ENCODE measurements at regions not wholly inside any gene's neighbourhood (a gene's known extent, or its start where the extent isn't known, plus 50 kb on each side); places are given as distances from the start of the nearest gene placed in this dataset.

DNA sequence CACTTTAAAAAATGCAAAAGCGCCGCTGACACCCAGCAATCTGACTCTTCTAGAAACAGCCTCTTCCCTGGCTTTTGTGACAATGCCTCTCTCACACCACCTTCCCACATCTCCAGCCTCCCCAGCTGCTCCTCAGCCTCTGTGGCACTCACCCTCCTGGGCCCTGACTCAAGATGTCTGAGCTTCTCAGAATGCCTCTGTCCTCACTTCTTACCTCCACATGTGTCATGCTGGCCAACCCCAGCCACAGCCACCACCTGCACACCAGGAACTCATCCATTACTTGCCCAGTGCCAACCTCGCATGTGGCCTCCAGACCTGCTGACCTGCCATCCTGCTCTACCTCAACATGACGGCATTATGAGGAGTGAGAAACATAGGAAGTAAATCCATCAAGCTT, 249.8 kb upstream of the RAB6C start:
- Histone ChIP-seq H3K4me1 (ENCODE audit: control insufficient read depth, insufficient read depth, low read length, poor library complexity, severe bottlenecking) (no peaks in the 10 kb centered on the region), H3K27ac (ENCODE audit: insufficient read depth, low read length, poor library complexity, severe bottlenecking) (no peak overlapping the region), H3K4me3 (ENCODE audit: low read depth, low read length) (no peak overlapping the region), H3K9me3 (ENCODE audit: control insufficient read depth in 2 of 2, low read length in 2 of 2) (no peaks in the 10 kb centered on the region), H3K36me3 (ENCODE audit: control insufficient read depth, insufficient read depth, low read length) (no peaks in the 10 kb centered on the region), H3K27me3 (ENCODE audit: control insufficient read depth, insufficient read depth, low read length) (no peaks in the 10 kb centered on the region)
- Mint-ChIP-seq H3K27me3 (no peaks in the 10 kb centered on the region), H3K4me3 (no peak overlapping the region), H3K9me3 (peaks cover 0 to 2% (median 0%) of the 10 kb centered on the region in 7 donors), H3K27ac (no peak overlapping the region), H3K4me1 (no peaks in the 10 kb centered on the region), H3K36me3 (no peaks in the 10 kb centered on the region)
- no peak for DNase-seq
- ATAC-seq (ENCODE audit: low read depth in 2 of 2), result no peak

DNA sequence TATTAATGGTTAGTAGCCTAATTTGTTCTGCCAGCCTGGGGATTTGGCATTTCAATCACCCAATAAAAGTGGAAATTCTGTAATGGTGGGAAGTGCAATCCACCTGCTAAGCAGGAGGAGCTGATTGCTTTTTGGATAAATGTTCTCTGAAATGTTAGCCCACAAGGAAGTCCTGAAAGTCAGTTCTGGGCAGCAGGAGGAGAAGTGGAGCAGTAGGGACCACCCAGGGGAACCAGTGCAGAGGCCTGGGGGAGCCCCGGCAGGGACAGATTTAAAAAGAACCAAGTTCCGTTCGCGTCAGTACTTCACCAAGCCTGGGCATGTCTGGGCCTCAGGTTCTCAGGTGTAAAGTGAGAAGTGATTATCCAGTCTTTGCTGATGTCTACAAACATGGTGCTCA, 248.5 kb upstream of the RAB6C start:
- Histone ChIP-seq H3K36me3 (ENCODE audit: control insufficient read depth, insufficient read depth, low read length) (no peaks in the 10 kb centered on the region), H3K27me3 (ENCODE audit: control insufficient read depth, insufficient read depth, low read length) (no peaks in the 10 kb centered on the region), H3K4me1 (ENCODE audit: control insufficient read depth, insufficient read depth, low read length, poor library complexity, severe bottlenecking) (no peaks in the 10 kb centered on the region), H3K9me3 (ENCODE audit: control insufficient read depth in 2 of 2, low read length in 2 of 2) (no peaks in the 10 kb centered on the region), H3K27ac (ENCODE audit: insufficient read depth, low read length, poor library complexity, severe bottlenecking) (no peak overlapping the region), H3K4me3 (ENCODE audit: low read depth, low read length) (no peak overlapping the region)
- no peaks in the 10 kb centered on the region for H3K4me1 Mint-ChIP-seq
- H3K27ac Mint-ChIP-seq, result no peak overlapping the region
- no peak overlapping the region for H3K4me3 Mint-ChIP-seq
- no peaks in the 10 kb centered on the region for H3K36me3 Mint-ChIP-seq
- H3K27me3 Mint-ChIP-seq, result no peaks in the 10 kb centered on the region
- H3K9me3 Mint-ChIP-seq, result peaks cover 0 to 2% (median 0%) of the 10 kb centered on the region in 7 donors
- ATAC-seq (ENCODE audit: low read depth in 2 of 2) (no peak), DNase-seq (no peak)

DNA sequence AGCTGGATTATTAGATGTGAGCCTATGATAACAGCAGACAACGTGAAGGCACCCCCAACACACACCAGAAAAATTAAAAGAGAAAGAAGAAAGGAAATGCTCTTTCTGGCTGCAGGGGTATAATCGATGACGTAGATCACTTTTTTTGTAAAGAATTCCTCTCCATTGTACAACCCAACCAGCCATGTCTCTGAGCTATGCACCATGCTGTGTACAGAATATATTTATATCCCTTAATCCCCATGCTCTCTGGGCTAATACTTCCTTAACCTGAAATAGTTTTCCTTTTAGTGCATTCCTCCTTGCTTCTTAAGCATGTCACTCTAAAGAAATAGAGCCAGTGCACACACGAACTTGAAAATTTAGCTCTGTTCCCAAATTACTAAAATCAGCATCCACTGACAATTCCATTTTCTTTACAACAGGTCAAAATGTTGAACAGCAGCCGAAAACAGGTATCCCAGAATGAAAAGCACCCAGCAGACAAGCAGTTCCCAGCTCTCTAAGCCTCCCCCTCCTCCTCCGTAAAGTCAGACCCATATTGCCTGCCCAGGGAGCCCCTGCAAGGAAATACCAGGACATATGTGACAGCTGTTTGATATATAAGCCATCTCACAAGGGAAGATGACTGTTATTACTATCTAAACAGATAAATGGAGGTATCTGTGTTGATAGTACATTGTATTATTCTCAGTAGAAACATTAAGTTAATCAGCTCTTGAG, 247.4 kb upstream of the RAB6C start:
- no peak overlapping the region for H3K4me3 Mint-ChIP-seq

DNA sequence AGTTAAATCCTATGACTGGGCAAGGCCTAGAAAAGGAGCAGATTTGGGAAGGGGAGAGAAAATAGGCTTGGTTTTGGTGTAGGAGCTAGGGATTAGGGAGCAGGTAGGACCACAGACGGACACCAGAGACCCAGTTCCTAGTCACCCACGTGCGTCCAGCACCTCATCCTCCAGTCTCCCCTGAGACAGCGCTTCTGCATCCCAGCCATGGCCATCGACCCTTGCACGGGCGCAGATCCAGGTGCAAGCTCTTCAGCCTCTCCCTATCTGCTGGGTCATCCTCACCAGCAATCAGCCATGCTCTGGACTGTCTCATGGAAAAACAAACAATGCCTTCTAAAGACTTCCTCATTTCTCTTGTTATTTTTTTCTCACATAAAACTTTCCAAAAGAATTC, 246.8 kb upstream of the RAB6C start:
- Mint-ChIP-seq H3K36me3 (no peaks in the 10 kb centered on the region), H3K27ac (no peak overlapping the region), H3K4me1 (no peaks in the 10 kb centered on the region), H3K4me3 (no peak overlapping the region), H3K9me3 (no peaks in the 10 kb centered on the region), H3K27me3 (no peaks in the 10 kb centered on the region)
- DNase-seq (no peak), ATAC-seq (ENCODE audit: low read depth in 2 of 2) (no peak)
- Histone ChIP-seq H3K9me3 (ENCODE audit: control insufficient read depth in 2 of 2, low read length in 2 of 2) (no peaks in the 10 kb centered on the region), H3K27me3 (ENCODE audit: control insufficient read depth, insufficient read depth, low read length) (no peaks in the 10 kb centered on the region), H3K27ac (ENCODE audit: insufficient read depth, low read length, poor library complexity, severe bottlenecking) (no peak overlapping the region), H3K36me3 (ENCODE audit: control insufficient read depth, insufficient read depth, low read length) (no peaks in the 10 kb centered on the region), H3K4me3 (ENCODE audit: low read depth, low read length) (no peak overlapping the region), H3K4me1 (ENCODE audit: control insufficient read depth, insufficient read depth, low read length, poor library complexity, severe bottlenecking) (no peaks in the 10 kb centered on the region)

More for the DNA sequence above, 247.4 kb upstream of the RAB6C start:
- H3K4me3 ChIP-seq (ENCODE audit: low read depth, low read length), result no peak overlapping the region
- no peaks in the 10 kb centered on the region for H3K27me3 Mint-ChIP-seq
- H3K36me3 Mint-ChIP-seq, result no peaks in the 10 kb centered on the region
- ATAC-seq (ENCODE audit: low read depth in 2 of 2) (no peak), DNase-seq (no peak)
- H3K27ac Mint-ChIP-seq, result no peak overlapping the region
- no peaks in the 10 kb centered on the region for H3K4me1 ChIP-seq (ENCODE audit: control insufficient read depth, insufficient read depth, low read length, poor library complexity, severe bottlenecking)
- H3K27ac ChIP-seq (ENCODE audit: insufficient read depth, low read length, poor library complexity, severe bottlenecking), result no peak overlapping the region
- H3K27me3 ChIP-seq (ENCODE audit: control insufficient read depth, insufficient read depth, low read length), result no peaks in the 10 kb centered on the region
- peaks cover 0 to under 1% (median 0%) of the 10 kb centered on the region in 7 donors for H3K9me3 Mint-ChIP-seq
- H3K9me3 ChIP-seq (ENCODE audit: control insufficient read depth in 2 of 2, low read length in 2 of 2), result no peaks in the 10 kb centered on the region
- H3K4me1 Mint-ChIP-seq, result no peaks in the 10 kb centered on the region
- no peaks in the 10 kb centered on the region for H3K36me3 ChIP-seq (ENCODE audit: control insufficient read depth, insufficient read depth, low read length)

DNA sequence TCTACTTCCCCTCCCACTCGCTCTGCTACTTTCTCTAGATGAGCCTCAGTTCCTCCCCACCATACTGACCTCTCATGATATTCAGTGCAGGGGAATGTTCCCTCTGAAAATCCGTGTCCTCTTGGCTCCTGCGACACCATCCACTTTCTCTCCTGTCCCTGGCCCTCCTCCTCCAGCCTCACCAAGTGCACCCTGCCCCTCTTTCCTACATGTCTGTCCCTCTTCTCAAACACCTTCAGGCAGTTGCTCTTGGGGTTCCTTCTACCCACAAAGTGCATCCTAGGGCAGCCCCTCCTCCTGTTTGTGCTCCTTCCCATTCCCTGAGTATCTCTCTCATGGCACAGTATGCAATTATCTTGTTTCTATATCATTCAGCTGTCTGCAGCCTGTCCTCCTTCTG, 246.4 kb upstream of the RAB6C start:
- Mint-ChIP-seq H3K27ac (no peak overlapping the region), H3K36me3 (no peaks in the 10 kb centered on the region), H3K4me3 (no peak overlapping the region), H3K4me1 (no peaks in the 10 kb centered on the region), H3K9me3 (no peaks in the 10 kb centered on the region), H3K27me3 (no peaks in the 10 kb centered on the region)
- no peaks in the 10 kb centered on the region for H3K36me3 ChIP-seq (ENCODE audit: control insufficient read depth, insufficient read depth, low read length)
- no peak for DNase-seq
- no peak overlapping the region for H3K27ac ChIP-seq (ENCODE audit: insufficient read depth, low read length, poor library complexity, severe bottlenecking)
- H3K27me3 ChIP-seq (ENCODE audit: control insufficient read depth, insufficient read depth, low read length), result no peaks in the 10 kb centered on the region
- no peak for ATAC-seq (ENCODE audit: low read depth in 2 of 2)
- no peaks in the 10 kb centered on the region for H3K9me3 ChIP-seq (ENCODE audit: control insufficient read depth in 2 of 2, low read length in 2 of 2)
- no peaks in the 10 kb centered on the region for H3K4me1 ChIP-seq (ENCODE audit: control insufficient read depth, insufficient read depth, low read length, poor library complexity, severe bottlenecking)
- no peak overlapping the region for H3K4me3 ChIP-seq (ENCODE audit: low read depth, low read length)

DNA sequence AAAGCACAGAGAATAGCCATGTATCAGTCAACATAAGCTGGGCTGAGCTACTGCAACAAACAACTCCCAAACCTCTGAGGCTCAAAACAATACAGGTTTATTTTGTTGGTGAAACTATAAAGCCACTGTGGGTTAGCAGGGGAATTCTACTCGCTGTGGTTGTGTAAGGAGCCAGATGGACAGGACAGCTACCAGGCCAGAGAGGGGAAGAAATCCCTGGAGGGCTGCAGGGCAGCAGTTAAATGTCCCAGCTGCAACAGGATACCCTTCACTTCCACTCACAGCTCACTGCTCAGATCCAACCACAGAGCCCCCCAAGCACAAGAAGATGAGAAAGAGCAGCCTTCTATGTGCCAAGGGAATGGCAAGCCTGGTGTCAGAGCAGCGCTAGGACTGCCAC, 245.9 kb upstream of the RAB6C start:
- no peaks in the 10 kb centered on the region for H3K27me3 ChIP-seq (ENCODE audit: control insufficient read depth, insufficient read depth, low read length)
- H3K4me1 ChIP-seq (ENCODE audit: control insufficient read depth, insufficient read depth, low read length, poor library complexity, severe bottlenecking), result no peaks in the 10 kb centered on the region
- no peak for ATAC-seq (ENCODE audit: low read depth in 2 of 2)
- H3K9me3 ChIP-seq (ENCODE audit: control insufficient read depth in 2 of 2, low read length in 2 of 2), result no peaks in the 10 kb centered on the region
- H3K36me3 Mint-ChIP-seq, result no peaks in the 10 kb centered on the region
- H3K4me1 Mint-ChIP-seq, result no peaks in the 10 kb centered on the region
- H3K27ac Mint-ChIP-seq, result no peak overlapping the region
- no peak overlapping the region for H3K4me3 Mint-ChIP-seq
- H3K27me3 Mint-ChIP-seq, result no peaks in the 10 kb centered on the region
- H3K27ac ChIP-seq (ENCODE audit: insufficient read depth, low read length, poor library complexity, severe bottlenecking), result no peak overlapping the region
- DNase-seq, result no peak
- H3K36me3 ChIP-seq (ENCODE audit: control insufficient read depth, insufficient read depth, low read length), result no peaks in the 10 kb centered on the region
- H3K9me3 Mint-ChIP-seq, result no peaks in the 10 kb centered on the region
- H3K4me3 ChIP-seq (ENCODE audit: low read depth, low read length), result no peak overlapping the region

DNA sequence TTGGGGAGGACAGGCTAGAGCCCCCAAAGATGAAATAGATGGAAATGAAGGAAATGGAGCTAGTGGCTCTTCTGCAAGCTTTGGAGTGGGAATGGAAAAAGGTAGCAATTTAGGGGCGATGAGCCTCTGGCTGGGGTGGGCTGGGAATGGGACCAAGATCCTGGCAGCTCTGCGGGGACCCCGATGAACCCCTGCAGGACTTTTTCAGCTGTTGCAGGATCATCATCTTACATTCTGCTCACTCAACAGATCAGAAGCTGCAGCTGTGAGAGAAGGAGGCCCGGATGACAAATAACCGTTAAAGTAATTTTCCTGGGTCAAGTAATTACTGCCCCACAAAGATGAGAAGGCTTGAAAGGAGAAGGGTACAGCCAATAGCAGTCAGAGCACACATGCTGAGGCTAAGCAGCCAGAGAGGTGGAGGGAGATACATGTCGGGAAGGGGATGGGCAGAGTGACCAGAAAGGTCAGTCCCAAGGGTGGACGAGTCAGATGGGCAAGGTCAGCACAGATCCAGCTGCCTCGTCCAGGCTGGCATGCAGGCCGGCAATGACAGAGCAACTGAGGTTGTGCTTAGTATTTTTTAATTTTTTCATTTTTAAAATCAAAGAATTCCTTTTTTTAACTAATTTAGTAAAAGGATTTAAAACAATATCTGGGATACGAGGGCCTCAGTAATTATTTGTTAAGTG, 245.0 kb upstream of the RAB6C start:
- ATAC-seq (ENCODE audit: low read depth in 2 of 2), result no peak
- Mint-ChIP-seq H3K36me3 (no peaks in the 10 kb centered on the region), H3K4me1 (no peaks in the 10 kb centered on the region), H3K4me3 (no peak overlapping the region), H3K27me3 (no peaks in the 10 kb centered on the region), H3K9me3 (no peaks in the 10 kb centered on the region), H3K27ac (no peak overlapping the region)
- no peaks in the 10 kb centered on the region for H3K4me1 ChIP-seq (ENCODE audit: control insufficient read depth, insufficient read depth, low read length, poor library complexity, severe bottlenecking)
- H3K36me3 ChIP-seq (ENCODE audit: control insufficient read depth, insufficient read depth, low read length), result no peaks in the 10 kb centered on the region
- no peak for DNase-seq
- H3K27ac ChIP-seq (ENCODE audit: insufficient read depth, low read length, poor library complexity, severe bottlenecking), result no peak overlapping the region
- no peaks in the 10 kb centered on the region for H3K9me3 ChIP-seq (ENCODE audit: control insufficient read depth in 2 of 2, low read length in 2 of 2)
- H3K4me3 ChIP-seq (ENCODE audit: low read depth, low read length), result no peak overlapping the region
- H3K27me3 ChIP-seq (ENCODE audit: control insufficient read depth, insufficient read depth, low read length), result no peaks in the 10 kb centered on the region

DNA sequence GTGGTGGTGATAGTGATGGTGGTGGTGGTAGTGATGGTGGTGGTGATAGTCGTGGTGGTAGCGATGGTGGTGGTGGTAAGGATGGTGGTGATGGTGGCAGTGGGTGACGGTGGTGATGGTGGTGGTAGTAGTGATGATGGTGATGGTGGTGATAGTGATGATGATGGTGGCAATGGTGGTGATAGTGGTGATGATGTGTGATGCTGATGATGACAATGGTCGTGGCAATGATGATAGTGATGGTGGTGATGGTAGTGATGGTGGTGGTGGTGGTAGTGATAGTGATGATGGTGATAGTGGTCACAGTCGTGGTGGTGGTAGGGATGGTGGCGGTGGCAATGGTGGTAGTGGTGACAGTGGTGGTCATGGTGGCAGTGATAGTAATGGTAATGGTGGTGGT, 243.9 kb upstream of the RAB6C start:
- Histone ChIP-seq H3K4me1 (ENCODE audit: control insufficient read depth, insufficient read depth, low read length, poor library complexity, severe bottlenecking) (no peaks in the 10 kb centered on the region), H3K36me3 (ENCODE audit: control insufficient read depth, insufficient read depth, low read length) (no peaks in the 10 kb centered on the region), H3K4me3 (ENCODE audit: low read depth, low read length) (no peak overlapping the region), H3K27me3 (ENCODE audit: control insufficient read depth, insufficient read depth, low read length) (no peaks in the 10 kb centered on the region), H3K9me3 (ENCODE audit: control insufficient read depth in 2 of 2, low read length in 2 of 2) (no peaks in the 10 kb centered on the region), H3K27ac (ENCODE audit: insufficient read depth, low read length, poor library complexity, severe bottlenecking) (no peak overlapping the region)
- Mint-ChIP-seq H3K27ac (no peak overlapping the region), H3K4me3 (no peak overlapping the region), H3K27me3 (no peaks in the 10 kb centered on the region), H3K4me1 (no peaks in the 10 kb centered on the region), H3K9me3 (no peaks in the 10 kb centered on the region), H3K36me3 (no peaks in the 10 kb centered on the region)
- ATAC-seq (ENCODE audit: low read depth in 2 of 2) (no peak), DNase-seq (no peak)

Measured in CD4-positive, CD25-positive, alpha-beta regulatory T cell (primary cell).